ENCODE measurements at regions not wholly inside any gene's neighbourhood (a gene's known extent, or its start where the extent isn't known, plus 50 kb on each side); places are given as distances from the start of the nearest gene placed in this dataset.
"Not testable (repeated sequence)": the region's sequence is repeated elsewhere in the genome, so short reads cannot be mapped to it uniquely, and the experiment has no call there.

- Histone ChIP-seq H3K36me3 (ENCODE audit: insufficient read depth, low read length) (no peaks in the 10 kb centered on the region), H3K4me1 (ENCODE audit: insufficient read depth, low read length) (no peaks in the 10 kb centered on the region), H3K9me3 (ENCODE audit: control insufficient read depth in 1 of 2, insufficient read depth in 1 of 2, low read length in 2 of 2) (peaks cover 1 to 4% of the 10 kb centered on the region in 2 experiments), H3K27ac (ENCODE audit: low read depth in 1 of 2, low read length in 2 of 2) (no peak overlapping the region), H3K27me3 (ENCODE audit: control insufficient read depth in 1 of 2, insufficient read depth in 2 of 2, low read length in 2 of 2) (no peaks in the 10 kb centered on the region), H3K4me3 (ENCODE audit: low read length) (no peak overlapping the region)
- Mint-ChIP-seq H3K9me3 (peaks cover 4% of the 10 kb centered on the region), H3K4me3 (no peak overlapping the region), H3K27ac (no peak overlapping the region), H3K27me3 (no peaks in the 10 kb centered on the region), H3K36me3 (ENCODE audit: low read depth) (no peaks in the 10 kb centered on the region), H3K4me1 (ENCODE audit: low read depth) (no peaks in the 10 kb centered on the region)
- CTCF ChIA-PET, result no interaction called here
- DNase-seq (no peak), ATAC-seq (ENCODE audit: poor library complexity) (no peak)
- POLR2A ChIA-PET, result no interaction called here
- no peak for TF ChIP-seq CTCF (IDR thresholded peaks at IDR 0.05)
- intact Hi-C loops (cut with DNase I, micrococcal nuclease), result no loop called here
Observed at GRCh38 chr2:83106853-83107252, 1352.2 kb downstream of the SUCLG1 start.

GRCh38 chr2:83104202-83104601 lies 1354.9 kb downstream of the SUCLG1 start:
- Histone ChIP-seq H3K9me3 (ENCODE audit: control insufficient read depth in 1 of 2, insufficient read depth in 1 of 2, low read length in 2 of 2) (peaks cover under 1 to 7% of the 10 kb centered on the region in 2 experiments), H3K27me3 (ENCODE audit: control insufficient read depth in 1 of 2, insufficient read depth in 2 of 2, low read length in 2 of 2) (no peaks in the 10 kb centered on the region), H3K36me3 (ENCODE audit: insufficient read depth, low read length) (no peaks in the 10 kb centered on the region), H3K27ac (ENCODE audit: low read depth in 1 of 2, low read length in 2 of 2) (no peak overlapping the region), H3K4me1 (ENCODE audit: insufficient read depth, low read length) (no peaks in the 10 kb centered on the region), H3K4me3 (ENCODE audit: low read length) (no peak overlapping the region)
- Mint-ChIP-seq H3K36me3 (ENCODE audit: low read depth) (no peaks in the 10 kb centered on the region), H3K4me3 (no peak overlapping the region), H3K9me3 (peaks cover 7% of the 10 kb centered on the region), H3K27me3 (no peaks in the 10 kb centered on the region), H3K27ac (no peak overlapping the region), H3K4me1 (ENCODE audit: low read depth) (no peaks in the 10 kb centered on the region)
- ATAC-seq (ENCODE audit: poor library complexity) (no peak), DNase-seq (no peak)
- no peak for TF ChIP-seq CTCF (IDR thresholded peaks at IDR 0.05)
- CTCF ChIA-PET, result no interaction called here
- POLR2A ChIA-PET, result no interaction called here
- intact Hi-C loops (cut with DNase I, micrococcal nuclease), result no loop called here

GRCh38 chr2:83103613-83104012 lies 1355.5 kb downstream of the SUCLG1 start:
- Mint-ChIP-seq H3K27me3 (no peaks in the 10 kb centered on the region), H3K4me1 (ENCODE audit: low read depth) (no peaks in the 10 kb centered on the region), H3K4me3 (no peak overlapping the region), H3K27ac (no peak overlapping the region), H3K36me3 (ENCODE audit: low read depth) (no peaks in the 10 kb centered on the region), H3K9me3 (peaks cover 5% of the 10 kb centered on the region)
- CTCF ChIA-PET, result no interaction called here
- H3K27me3 ChIP-seq (ENCODE audit: control insufficient read depth in 1 of 2, insufficient read depth in 2 of 2, low read length in 2 of 2), result no peaks in the 10 kb centered on the region
- TF ChIP-seq CTCF (IDR thresholded peaks at IDR 0.05), result no peak
- peaks cover 0 to 7% of the 10 kb centered on the region in 2 experiments for H3K9me3 ChIP-seq (ENCODE audit: control insufficient read depth in 1 of 2, insufficient read depth in 1 of 2, low read length in 2 of 2)
- DNase-seq, result no peak
- POLR2A ChIA-PET, result no interaction called here
- H3K4me1 ChIP-seq (ENCODE audit: insufficient read depth, low read length), result no peaks in the 10 kb centered on the region
- no peaks in the 10 kb centered on the region for H3K36me3 ChIP-seq (ENCODE audit: insufficient read depth, low read length)
- ATAC-seq (ENCODE audit: poor library complexity), result no peak
- H3K27ac ChIP-seq (ENCODE audit: low read depth in 1 of 2, low read length in 2 of 2), result no peak overlapping the region
- no peak overlapping the region for H3K4me3 ChIP-seq (ENCODE audit: low read length)
- intact Hi-C loops (cut with DNase I, micrococcal nuclease), result no loop called here

- CTCF ChIA-PET; H3K4me3 ChIP-seq (ENCODE audit: low read length); H3K9me3 Mint-ChIP-seq; H3K27ac ChIP-seq (ENCODE audit: low read depth in 1 of 2, low read length in 2 of 2); POLR2A ChIA-PET; H3K4me1 ChIP-seq (ENCODE audit: insufficient read depth, low read length); intact Hi-C loops (cut with DNase I, micrococcal nuclease); ATAC-seq (ENCODE audit: poor library complexity); H3K27ac Mint-ChIP-seq; H3K36me3 ChIP-seq (ENCODE audit: insufficient read depth, low read length); H3K4me1 Mint-ChIP-seq (ENCODE audit: low read depth); H3K27me3 ChIP-seq (ENCODE audit: control insufficient read depth in 1 of 2, insufficient read depth in 2 of 2, low read length in 2 of 2); H3K4me3 Mint-ChIP-seq; DNase-seq; H3K9me3 ChIP-seq (ENCODE audit: control insufficient read depth in 1 of 2, insufficient read depth in 1 of 2, low read length in 2 of 2); H3K36me3 Mint-ChIP-seq (ENCODE audit: low read depth); H3K27me3 Mint-ChIP-seq: not testable (repeated sequence)
Observed at GRCh38 chr2:83089051-83089450, 1370.0 kb downstream of the SUCLG1 start.
